ENCODE measurements at regions not wholly inside any gene's neighbourhood (a gene's known extent, or its start where the extent isn't known, plus 50 kb on each side); places are given as distances from the start of the nearest gene placed in this dataset.

DNA sequence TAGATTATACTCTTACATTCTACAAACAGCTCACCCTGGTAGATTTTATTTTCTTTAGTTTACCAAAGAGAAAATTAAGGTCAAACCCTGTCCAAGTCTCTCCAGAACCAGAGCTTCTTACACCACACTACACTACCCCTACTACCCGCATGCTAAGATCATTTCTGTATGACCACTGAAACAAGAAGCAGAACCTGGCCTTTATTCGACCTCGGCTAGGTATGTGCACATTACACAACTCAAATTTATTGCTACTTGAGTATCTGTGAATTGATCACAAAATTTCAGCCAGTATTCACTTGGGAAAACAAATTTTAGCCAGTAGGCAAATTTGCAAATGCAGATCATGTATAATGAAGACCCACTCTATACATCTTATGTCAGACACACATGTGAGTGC lies 2437.0 kb downstream of the PCDH9 start:
- Histone ChIP-seq H3K4me1 (no peaks in the 10 kb centered on the region), H3K27ac (no peak overlapping the region), H3K36me3 (no peaks in the 10 kb centered on the region), H3K27me3 (no peaks in the 10 kb centered on the region), H3K9me3 (no peaks in the 10 kb centered on the region), H3K4me3 (replicated peaks in 1 of 3) (no peak overlapping the region)
- intact Hi-C loops (cut with DNase I), result no loop called here
- TF ChIP-seq, protein P1, sequence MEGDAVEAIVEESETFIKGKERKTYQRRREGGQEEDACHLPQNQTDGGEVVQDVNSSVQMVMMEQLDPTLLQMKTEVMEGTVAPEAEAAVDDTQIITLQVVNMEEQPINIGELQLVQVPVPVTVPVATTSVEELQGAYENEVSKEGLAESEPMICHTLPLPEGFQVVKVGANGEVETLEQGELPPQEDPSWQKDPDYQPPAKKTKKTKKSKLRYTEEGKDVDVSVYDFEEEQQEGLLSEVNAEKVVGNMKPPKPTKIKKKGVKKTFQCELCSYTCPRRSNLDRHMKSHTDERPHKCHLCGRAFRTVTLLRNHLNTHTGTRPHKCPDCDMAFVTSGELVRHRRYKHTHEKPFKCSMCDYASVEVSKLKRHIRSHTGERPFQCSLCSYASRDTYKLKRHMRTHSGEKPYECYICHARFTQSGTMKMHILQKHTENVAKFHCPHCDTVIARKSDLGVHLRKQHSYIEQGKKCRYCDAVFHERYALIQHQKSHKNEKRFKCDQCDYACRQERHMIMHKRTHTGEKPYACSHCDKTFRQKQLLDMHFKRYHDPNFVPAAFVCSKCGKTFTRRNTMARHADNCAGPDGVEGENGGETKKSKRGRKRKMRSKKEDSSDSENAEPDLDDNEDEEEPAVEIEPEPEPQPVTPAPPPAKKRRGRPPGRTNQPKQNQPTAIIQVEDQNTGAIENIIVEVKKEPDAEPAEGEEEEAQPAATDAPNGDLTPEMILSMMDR (IDR thresholded peaks at IDR 0.05), result no peak
- TF ChIP-seq POLR2A (IDR thresholded peaks at IDR 0.05), result no peak
- 94 to 96% methylated on average over 3 of the region's 3 CpGs for WGBS, 2 donors
- DNase-seq, result no peak

DNA sequence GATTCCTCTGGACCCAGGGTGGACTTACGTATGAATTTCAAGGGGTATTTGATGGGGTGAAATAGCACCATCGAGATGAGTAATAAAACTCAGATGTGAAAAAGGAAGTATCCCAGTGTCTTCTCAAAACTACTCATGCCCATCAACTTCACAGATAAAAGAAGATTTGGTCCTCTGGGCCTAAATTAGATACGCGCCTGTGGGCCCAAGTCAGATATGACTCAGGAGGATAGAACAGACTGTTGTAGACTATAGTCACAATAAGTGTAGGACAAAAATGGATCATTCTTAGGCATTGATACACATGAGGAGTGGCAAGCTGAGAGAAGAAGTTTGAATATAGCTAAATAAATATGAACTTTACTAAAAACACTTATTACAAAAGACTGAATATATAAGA lies 2438.8 kb downstream of the PCDH9 start:
- no peak for TF ChIP-seq POLR2A (IDR thresholded peaks at IDR 0.05)
- TF ChIP-seq, protein P1 (IDR thresholded peaks at IDR 0.05), result no peak
- Histone ChIP-seq H3K4me1 (no peaks in the 10 kb centered on the region), H3K27ac (no peak overlapping the region), H3K9me3 (no peaks in the 10 kb centered on the region), H3K4me3 (replicated peaks in 1 of 3) (no peak overlapping the region), H3K36me3 (no peaks in the 10 kb centered on the region), H3K27me3 (no peaks in the 10 kb centered on the region)
- WGBS, 2 donors, result 94 to 98% methylated on average over 4 of the region's 4 CpGs
- intact Hi-C loops (cut with DNase I), result no loop called here
- no peak for DNase-seq

DNA sequence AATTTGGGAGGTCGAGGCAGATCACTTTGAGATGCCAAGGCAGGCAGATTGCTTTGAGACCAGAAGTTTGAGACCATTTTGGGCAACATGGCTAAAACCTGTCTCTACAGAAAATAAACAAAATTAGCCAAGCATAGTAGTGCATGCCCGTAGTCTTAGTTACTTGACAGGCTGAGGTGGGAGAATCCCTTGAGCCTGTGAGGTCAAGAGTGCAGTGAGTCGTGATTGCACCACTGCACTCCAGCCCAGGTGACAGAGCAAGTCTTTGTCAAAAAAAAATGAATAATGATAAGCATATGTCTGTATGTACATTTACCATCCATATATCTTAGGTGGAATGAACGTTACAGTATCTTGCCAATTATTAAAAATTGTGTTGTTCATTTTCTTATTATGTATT lies 2447.7 kb downstream of the PCDH9 start:
- H3K4me1 ChIP-seq, result no peaks in the 10 kb centered on the region
- WGBS, 2 donors, result 53 to 57% methylated on average over 4 of the region's 4 CpGs

DNA sequence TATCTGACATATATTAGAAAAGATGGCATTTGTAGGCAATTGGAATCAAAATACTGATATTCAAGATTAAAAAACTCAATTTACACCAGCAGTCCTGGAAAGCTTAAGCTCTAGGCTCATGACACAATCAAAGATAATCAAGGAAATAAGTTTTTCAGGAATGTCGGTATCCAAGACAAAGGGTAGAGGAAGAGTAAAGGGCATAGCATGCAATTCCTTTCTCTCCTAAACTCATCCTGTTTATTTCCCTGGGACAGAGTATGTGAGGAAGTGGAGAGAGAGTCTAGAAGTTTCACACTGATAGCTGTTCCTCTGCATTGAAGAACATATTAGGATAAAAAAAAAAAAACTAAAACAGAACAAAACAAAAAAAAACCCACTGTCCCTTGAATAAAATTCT lies 2452.1 kb downstream of the PCDH9 start:
- Histone ChIP-seq H3K4me1 (no peaks in the 10 kb centered on the region), H3K36me3 (no peaks in the 10 kb centered on the region), H3K4me3 (replicated peaks in 1 of 3) (no peak overlapping the region), H3K9me3 (no peaks in the 10 kb centered on the region), H3K27me3 (no peaks in the 10 kb centered on the region), H3K27ac (no peak overlapping the region)
- TF ChIP-seq POLR2A (IDR thresholded peaks at IDR 0.05), result no peak
- TF ChIP-seq, protein P1 (IDR thresholded peaks at IDR 0.05), result no peak
- WGBS, 2 donors, result 74 to 85% methylated on average over 1 of the region's 1 CpG
- intact Hi-C loops (cut with DNase I), result no loop called here
- no peak for DNase-seq

More for the DNA sequence above, 2447.7 kb downstream of the PCDH9 start:
- Histone ChIP-seq H3K36me3 (no peaks in the 10 kb centered on the region), H3K4me3 (replicated peaks in 1 of 3) (no peak overlapping the region), H3K27me3 (no peaks in the 10 kb centered on the region), H3K27ac (no peak overlapping the region), H3K9me3 (no peaks in the 10 kb centered on the region)
- DNase-seq, result no peak
- TF ChIP-seq, protein P1 (IDR thresholded peaks at IDR 0.05), result no peak
- TF ChIP-seq POLR2A (IDR thresholded peaks at IDR 0.05), result no peak
- intact Hi-C loops (cut with DNase I), result no loop called here

DNA sequence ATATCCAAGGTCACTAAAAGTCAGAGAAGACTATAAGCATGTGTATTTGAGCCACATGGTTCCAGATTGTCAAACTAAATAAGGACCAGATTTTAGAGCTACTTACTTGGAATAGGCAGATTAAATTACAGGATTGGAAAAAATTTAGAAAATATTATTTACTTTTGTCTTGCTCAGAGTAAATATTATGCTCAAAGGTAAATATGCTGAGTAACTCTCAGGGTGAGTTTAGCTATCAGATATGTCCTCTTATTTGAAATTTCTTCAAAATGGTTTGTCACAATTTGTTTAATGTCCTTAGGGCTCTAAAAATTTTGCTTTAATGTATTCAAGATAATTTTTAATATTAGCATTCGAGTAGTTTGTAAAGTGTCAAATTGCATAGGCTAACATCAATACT lies 2455.2 kb downstream of the PCDH9 start:
- Histone ChIP-seq H3K4me3 (replicated peaks in 1 of 3) (no peak overlapping the region), H3K36me3 (no peaks in the 10 kb centered on the region), H3K4me1 (no peaks in the 10 kb centered on the region), H3K27ac (no peak overlapping the region), H3K27me3 (no peaks in the 10 kb centered on the region), H3K9me3 (no peaks in the 10 kb centered on the region)
- no peak for DNase-seq
- intact Hi-C loops (cut with DNase I), result no loop called here
- 93 to 94% methylated on average over 1 of the region's 1 CpG for WGBS, 2 donors
- TF ChIP-seq, protein P1 (IDR thresholded peaks at IDR 0.05), result no peak
- no peak for TF ChIP-seq POLR2A (IDR thresholded peaks at IDR 0.05)
